ENCODE measurements at regions not wholly inside any gene's neighbourhood (a gene's known extent, or its start where the extent isn't known, plus 50 kb on each side); places are given as distances from the start of the nearest gene placed in this dataset.
A peak's percentile ranks its signal among the peaks of the same experiment; 100 is the strongest.

- no peak overlapping the region for H3K4me3 ChIP-seq (ENCODE audit: low read length)
Measured at GRCh38 chr2:119104414-119104813, 54.1 kb downstream of the C1QL2 start.

GRCh38 chr2:119102964-119103363 is 55.6 kb downstream of the C1QL2 start:
- no peak for DNase-seq
- H3K27ac ChIP-seq (ENCODE audit: low read length): no peak overlapping the region
- no peaks in the 10 kb centered on the region for H3K4me1 ChIP-seq (ENCODE audit: control insufficient read depth, insufficient read depth, low read length)
- H3K36me3 ChIP-seq (ENCODE audit: control insufficient read depth, insufficient read depth, low read length): no peaks in the 10 kb centered on the region
- no peaks in the 10 kb centered on the region for H3K27me3 ChIP-seq (ENCODE audit: control insufficient read depth, insufficient read depth, low read length)
- H3K9me3 ChIP-seq (ENCODE audit: control insufficient read depth, low read depth, low read length): no peaks in the 10 kb centered on the region
- no peak overlapping the region for H3K4me3 ChIP-seq (ENCODE audit: low read length)

More at GRCh38 chr2:119104414-119104813, 54.1 kb downstream of the C1QL2 start:
- Histone ChIP-seq H3K27ac (ENCODE audit: low read length) (no peak overlapping the region), H3K9me3 (ENCODE audit: control insufficient read depth, low read depth, low read length) (no peaks in the 10 kb centered on the region), H3K27me3 (ENCODE audit: control insufficient read depth, insufficient read depth, low read length) (no peaks in the 10 kb centered on the region), H3K4me1 (ENCODE audit: control insufficient read depth, insufficient read depth, low read length) (no peaks in the 10 kb centered on the region), H3K36me3 (ENCODE audit: control insufficient read depth, insufficient read depth, low read length) (no peaks in the 10 kb centered on the region)
- DNase-seq: no peak
- WGBS (ENCODE audit: insufficient coverage, low lambda C conversion rate): no CpG with 5 or more reads among the region's 2 CpGs

DNA sequence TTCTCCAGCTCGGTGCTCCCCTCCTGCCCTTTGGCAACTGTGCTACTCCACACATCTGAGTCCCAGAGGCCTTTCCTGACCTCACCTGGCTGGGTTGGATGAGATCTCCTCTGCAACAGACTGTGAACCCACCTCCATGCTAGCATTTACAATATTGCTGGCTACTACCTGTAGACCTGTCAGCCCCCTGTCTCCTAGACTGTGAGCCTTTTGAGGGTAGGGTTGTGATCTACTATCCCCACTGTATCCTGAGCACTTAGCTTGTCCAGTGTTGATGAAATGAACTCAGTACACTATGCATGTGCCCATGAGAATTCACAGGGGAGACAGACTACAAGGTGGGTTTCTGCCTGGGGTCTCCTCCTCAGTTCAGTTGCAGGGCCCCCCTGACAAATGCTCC is 70.1 kb downstream of the C1QL2 start:
- H3K27ac ChIP-seq (ENCODE audit: low read length): no peak overlapping the region
- H3K27me3 ChIP-seq (ENCODE audit: control insufficient read depth, insufficient read depth, low read length): no peaks in the 10 kb centered on the region
- no peaks in the 10 kb centered on the region for H3K36me3 ChIP-seq (ENCODE audit: control insufficient read depth, insufficient read depth, low read length)
- no peaks in the 10 kb centered on the region for H3K9me3 ChIP-seq (ENCODE audit: control insufficient read depth, low read depth, low read length)
- DNase-seq: no peak
- no peak overlapping the region for H3K4me3 ChIP-seq (ENCODE audit: low read length)
- H3K4me1 ChIP-seq (ENCODE audit: control insufficient read depth, insufficient read depth, low read length): peaks cover 17% of the 10 kb centered on the region
- no CpG with 5 or more reads among the region's 1 CpG for whole genome bisulfite sequencing (ENCODE audit: insufficient coverage, low lambda C conversion rate)

DNA sequence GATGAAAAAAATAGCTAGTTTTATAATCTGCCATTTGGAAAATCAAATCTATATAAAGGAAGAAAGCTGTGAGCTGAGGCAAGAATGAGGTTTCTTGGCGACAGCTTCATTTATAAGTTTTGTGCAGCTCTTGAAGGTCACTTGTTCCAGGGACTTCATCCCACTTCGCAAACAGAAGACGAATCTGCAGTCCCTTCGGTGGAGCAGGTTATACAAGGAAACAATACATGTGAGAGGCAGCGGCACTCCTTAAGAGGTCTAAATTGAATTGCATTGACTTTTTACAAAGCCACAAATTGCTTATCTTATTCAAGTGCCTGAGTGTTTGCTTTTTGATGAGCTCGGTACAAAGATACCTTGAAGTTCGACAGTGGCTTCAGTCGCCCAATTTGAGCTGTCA is 72.2 kb downstream of the C1QL2 start:
- Histone ChIP-seq H3K27ac (ENCODE audit: low read length) (no peak overlapping the region), H3K36me3 (ENCODE audit: control insufficient read depth, insufficient read depth, low read length) (no peaks in the 10 kb centered on the region), H3K27me3 (ENCODE audit: control insufficient read depth, insufficient read depth, low read length) (no peaks in the 10 kb centered on the region), H3K9me3 (ENCODE audit: control insufficient read depth, low read depth, low read length) (no peaks in the 10 kb centered on the region), H3K4me1 (ENCODE audit: control insufficient read depth, insufficient read depth, low read length) (peaks cover 20% of the 10 kb centered on the region), H3K4me3 (ENCODE audit: low read length) (no peak overlapping the region)
- DNase-seq: no peak
- no CpG with 5 or more reads among the region's 8 CpGs for WGBS (ENCODE audit: insufficient coverage, low lambda C conversion rate)

DNA sequence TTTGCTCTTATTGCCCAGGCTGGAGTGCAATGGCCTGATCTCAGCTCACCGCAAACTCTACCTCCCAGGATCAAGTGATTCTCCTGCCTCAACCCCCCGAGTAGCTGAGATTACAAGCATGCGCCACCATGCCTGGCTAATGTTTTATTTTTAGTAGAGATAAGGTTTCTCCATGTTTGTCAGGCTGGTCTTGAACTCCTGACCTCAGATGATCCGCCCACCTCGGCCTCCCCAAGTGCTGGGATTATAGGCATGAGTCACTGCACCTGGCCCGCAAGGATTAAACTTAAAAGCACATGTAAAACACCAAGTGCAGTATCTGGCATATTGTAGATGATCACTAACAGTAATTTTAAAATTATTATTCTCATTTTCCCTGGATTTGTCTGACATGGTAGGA is 72.9 kb downstream of the C1QL2 start:
- no CpG with 5 or more reads among the region's 6 CpGs for WGBS (ENCODE audit: insufficient coverage, low lambda C conversion rate)
- no peak overlapping the region for H3K4me3 ChIP-seq (ENCODE audit: low read length)
- no peaks in the 10 kb centered on the region for H3K36me3 ChIP-seq (ENCODE audit: control insufficient read depth, insufficient read depth, low read length)
- H3K9me3 ChIP-seq (ENCODE audit: control insufficient read depth, low read depth, low read length): no peaks in the 10 kb centered on the region
- no peaks in the 10 kb centered on the region for H3K27me3 ChIP-seq (ENCODE audit: control insufficient read depth, insufficient read depth, low read length)
- no peak overlapping the region for H3K27ac ChIP-seq (ENCODE audit: low read length)
- peak; percentile 19 to 33 for DNase-seq
- peaks cover 20% of the 10 kb centered on the region for H3K4me1 ChIP-seq (ENCODE audit: control insufficient read depth, insufficient read depth, low read length)

DNA sequence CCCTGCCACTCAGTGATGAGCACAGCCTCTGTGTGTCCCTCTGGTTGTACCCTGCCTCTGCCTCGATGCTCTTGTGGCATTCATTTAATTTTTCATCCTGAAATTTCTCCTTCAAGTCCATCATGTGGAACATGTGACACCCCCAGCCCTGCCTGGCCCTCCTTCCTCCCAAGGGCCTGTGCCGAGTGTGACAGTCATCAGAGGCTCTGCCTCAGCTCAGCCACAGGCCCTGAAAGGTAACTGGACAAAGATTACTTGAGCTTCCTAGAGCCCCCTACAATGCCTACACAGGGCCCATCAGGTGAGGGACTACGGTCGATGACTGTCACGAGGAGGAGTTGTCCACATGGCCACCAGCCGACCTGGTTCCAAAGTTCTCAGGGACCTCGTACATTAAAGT is 75.1 kb downstream of the C1QL2 start:
- Histone ChIP-seq H3K9me3 (ENCODE audit: control insufficient read depth, low read depth, low read length) (no peaks in the 10 kb centered on the region), H3K27ac (ENCODE audit: low read length) (no peak overlapping the region), H3K4me1 (ENCODE audit: control insufficient read depth, insufficient read depth, low read length) (peaks cover 20% of the 10 kb centered on the region), H3K4me3 (ENCODE audit: low read length) (no peak overlapping the region), H3K36me3 (ENCODE audit: control insufficient read depth, insufficient read depth, low read length) (no peaks in the 10 kb centered on the region), H3K27me3 (ENCODE audit: control insufficient read depth, insufficient read depth, low read length) (no peaks in the 10 kb centered on the region)
- no peak for DNase-seq
- WGBS (ENCODE audit: insufficient coverage, low lambda C conversion rate): no CpG with 5 or more reads among the region's 7 CpGs

- Histone ChIP-seq H3K27me3 (ENCODE audit: control insufficient read depth, insufficient read depth, low read length) (no peaks in the 10 kb centered on the region), H3K36me3 (ENCODE audit: control insufficient read depth, insufficient read depth, low read length) (no peaks in the 10 kb centered on the region), H3K4me3 (ENCODE audit: low read length) (no peak overlapping the region), H3K9me3 (ENCODE audit: control insufficient read depth, low read depth, low read length) (no peaks in the 10 kb centered on the region), H3K4me1 (ENCODE audit: control insufficient read depth, insufficient read depth, low read length) (peaks cover 20% of the 10 kb centered on the region), H3K27ac (ENCODE audit: low read length) (no peak overlapping the region)
- no CpG with 5 or more reads among the region's 10 CpGs for WGBS (ENCODE audit: insufficient coverage, low lambda C conversion rate)
- no peak for DNase-seq
Measured at GRCh38 chr2:119082821-119083400, 75.6 kb downstream of the C1QL2 start.

DNA sequence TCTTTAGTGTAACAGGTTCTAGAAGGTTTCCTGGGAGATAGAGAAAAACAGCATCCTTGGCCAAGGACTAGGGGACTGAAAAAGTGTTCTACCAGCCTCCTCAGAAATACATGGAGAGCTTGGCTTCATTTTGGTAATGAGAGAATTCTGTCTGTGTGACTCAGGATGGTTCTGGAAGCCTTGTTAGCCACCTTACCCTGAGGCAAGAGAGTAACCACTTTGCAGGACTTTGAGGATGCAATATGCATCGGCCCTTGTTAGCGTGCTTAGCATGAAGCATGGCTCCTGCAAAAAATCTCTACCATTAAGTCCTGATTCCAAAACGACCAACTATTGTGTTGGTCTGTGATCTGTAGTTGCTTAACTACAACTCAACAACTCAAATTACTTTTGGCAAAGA is 79.8 kb downstream of the C1QL2 start:
- H3K4me3 ChIP-seq (ENCODE audit: low read length): no peak overlapping the region
- no peaks in the 10 kb centered on the region for H3K9me3 ChIP-seq (ENCODE audit: control insufficient read depth, low read depth, low read length)
- DNase-seq: no peak
- no peaks in the 10 kb centered on the region for H3K36me3 ChIP-seq (ENCODE audit: control insufficient read depth, insufficient read depth, low read length)
- no peak overlapping the region for H3K27ac ChIP-seq (ENCODE audit: low read length)
- 17% methylated on average over 1 of the region's 3 CpGs for WGBS (ENCODE audit: insufficient coverage, low lambda C conversion rate)
- peaks cover 3% of the 10 kb centered on the region for H3K4me1 ChIP-seq (ENCODE audit: control insufficient read depth, insufficient read depth, low read length)
- H3K27me3 ChIP-seq (ENCODE audit: control insufficient read depth, insufficient read depth, low read length): no peaks in the 10 kb centered on the region

- DNase-seq: no peak
- H3K27ac ChIP-seq (ENCODE audit: low read length): no peak overlapping the region
- H3K4me1 ChIP-seq (ENCODE audit: control insufficient read depth, insufficient read depth, low read length): no peaks in the 10 kb centered on the region
- no peaks in the 10 kb centered on the region for H3K9me3 ChIP-seq (ENCODE audit: control insufficient read depth, low read depth, low read length)
- H3K27me3 ChIP-seq (ENCODE audit: control insufficient read depth, insufficient read depth, low read length): no peaks in the 10 kb centered on the region
- no peak overlapping the region for H3K4me3 ChIP-seq (ENCODE audit: low read length)
- H3K36me3 ChIP-seq (ENCODE audit: control insufficient read depth, insufficient read depth, low read length): no peaks in the 10 kb centered on the region
- 79% methylated on average over 2 of the region's 8 CpGs for WGBS (ENCODE audit: insufficient coverage, low lambda C conversion rate)
Measured at GRCh38 chr2:119076713-119077112, 81.8 kb downstream of the C1QL2 start.

DNA sequence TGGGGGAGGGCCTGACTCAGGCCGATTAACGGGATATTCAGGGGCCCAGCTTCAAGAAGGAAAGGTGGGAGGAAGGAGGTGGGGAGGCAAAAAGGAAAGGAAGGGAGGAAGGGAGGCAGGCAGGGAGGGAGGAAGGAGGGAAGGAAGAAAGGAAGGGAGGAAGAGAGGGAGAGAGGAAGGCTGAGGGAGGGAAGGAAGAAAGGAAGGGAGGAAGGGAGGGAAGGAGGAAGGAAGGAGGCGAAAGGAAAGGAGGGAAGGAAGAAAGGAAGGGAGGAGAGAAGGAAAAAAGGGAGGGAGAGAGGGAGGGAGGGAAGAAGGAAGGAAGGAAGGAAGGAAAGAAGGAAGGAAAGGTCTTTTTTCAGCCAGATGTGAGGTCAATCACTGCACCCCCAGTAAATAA is 85.3 kb downstream of the C1QL2 start:
- H3K4me1 ChIP-seq (ENCODE audit: control insufficient read depth, insufficient read depth, low read length): no peaks in the 10 kb centered on the region
- H3K9me3 ChIP-seq (ENCODE audit: control insufficient read depth, low read depth, low read length): no peaks in the 10 kb centered on the region

GRCh38 chr2:119071476-119071875 is 87.1 kb downstream of the C1QL2 start:
- WGBS (ENCODE audit: insufficient coverage, low lambda C conversion rate): no CpG with 5 or more reads among the region's 1 CpG
- Histone ChIP-seq H3K4me1 (ENCODE audit: control insufficient read depth, insufficient read depth, low read length) (no peaks in the 10 kb centered on the region), H3K36me3 (ENCODE audit: control insufficient read depth, insufficient read depth, low read length) (no peaks in the 10 kb centered on the region), H3K9me3 (ENCODE audit: control insufficient read depth, low read depth, low read length) (no peaks in the 10 kb centered on the region), H3K27ac (ENCODE audit: low read length) (no peak overlapping the region), H3K4me3 (ENCODE audit: low read length) (no peak overlapping the region), H3K27me3 (ENCODE audit: control insufficient read depth, insufficient read depth, low read length) (no peaks in the 10 kb centered on the region)
- no peak for DNase-seq

More for the DNA sequence above, 85.3 kb downstream of the C1QL2 start:
- 100% methylated on average over 1 of the region's 3 CpGs for WGBS (ENCODE audit: insufficient coverage, low lambda C conversion rate)
- Histone ChIP-seq H3K36me3 (ENCODE audit: control insufficient read depth, insufficient read depth, low read length) (no peaks in the 10 kb centered on the region), H3K27ac (ENCODE audit: low read length) (no peak overlapping the region), H3K27me3 (ENCODE audit: control insufficient read depth, insufficient read depth, low read length) (no peaks in the 10 kb centered on the region), H3K4me3 (ENCODE audit: low read length) (no peak overlapping the region)
- DNase-seq: no peak
